ENCODE measurements at regions not wholly inside any gene's neighbourhood (a gene's known extent, or its start where the extent isn't known, plus 50 kb on each side); places are given as distances from the start of the nearest gene placed in this dataset.

- no peak for TF ChIP-seq EZH2 (IDR thresholded peaks at IDR 0.05; ENCODE audit: low read length)
- TF ChIP-seq, protein P1, sequence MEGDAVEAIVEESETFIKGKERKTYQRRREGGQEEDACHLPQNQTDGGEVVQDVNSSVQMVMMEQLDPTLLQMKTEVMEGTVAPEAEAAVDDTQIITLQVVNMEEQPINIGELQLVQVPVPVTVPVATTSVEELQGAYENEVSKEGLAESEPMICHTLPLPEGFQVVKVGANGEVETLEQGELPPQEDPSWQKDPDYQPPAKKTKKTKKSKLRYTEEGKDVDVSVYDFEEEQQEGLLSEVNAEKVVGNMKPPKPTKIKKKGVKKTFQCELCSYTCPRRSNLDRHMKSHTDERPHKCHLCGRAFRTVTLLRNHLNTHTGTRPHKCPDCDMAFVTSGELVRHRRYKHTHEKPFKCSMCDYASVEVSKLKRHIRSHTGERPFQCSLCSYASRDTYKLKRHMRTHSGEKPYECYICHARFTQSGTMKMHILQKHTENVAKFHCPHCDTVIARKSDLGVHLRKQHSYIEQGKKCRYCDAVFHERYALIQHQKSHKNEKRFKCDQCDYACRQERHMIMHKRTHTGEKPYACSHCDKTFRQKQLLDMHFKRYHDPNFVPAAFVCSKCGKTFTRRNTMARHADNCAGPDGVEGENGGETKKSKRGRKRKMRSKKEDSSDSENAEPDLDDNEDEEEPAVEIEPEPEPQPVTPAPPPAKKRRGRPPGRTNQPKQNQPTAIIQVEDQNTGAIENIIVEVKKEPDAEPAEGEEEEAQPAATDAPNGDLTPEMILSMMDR (optimal IDR thresholded peaks at IDR 0.05 in 1 of 3, IDR thresholded peaks at IDR 0.05 in 1 of 3, conservative IDR thresholded peaks at IDR 0.05 in 1 of 3; ENCODE audit: extremely low read depth in 1 of 3, insufficient read depth in 2 of 3, low read length in 3 of 3): no peak
- Histone ChIP-seq H3K9ac (ENCODE audit: control insufficient read depth, extremely low read depth, insufficient read depth, low read length) (no peak overlapping the region), H3K4me1 (ENCODE audit: control insufficient read depth, extremely low read depth, insufficient read depth, low read length) (no peaks in the 10 kb centered on the region), H3K9me3 (ENCODE audit: control insufficient read depth, low read depth, low read length) (peaks cover 2% of the 10 kb centered on the region), H3K4me3 (ENCODE audit: control insufficient read depth in 2 of 3, extremely low read depth in 1 of 3, insufficient read depth in 2 of 3, low read depth in 1 of 3, low read length in 3 of 3) (no peak overlapping the region), H3K27ac (ENCODE audit: control insufficient read depth, insufficient read depth, low read length) (no peak overlapping the region), H3K9me1 (ENCODE audit: control insufficient read depth, extremely low read depth, insufficient read depth, low read length) (no peaks in the 10 kb centered on the region), H4K20me1 (ENCODE audit: control insufficient read depth, extremely low read depth, insufficient read depth, low read length) (no peaks in the 10 kb centered on the region), H2AFZ (ENCODE audit: control insufficient read depth, low read length) (no peak overlapping the region), H3K79me2 (ENCODE audit: control insufficient read depth, insufficient read depth, low read length) (no peaks in the 10 kb centered on the region), H3K27me3 (ENCODE audit: control insufficient read depth, extremely low read depth, insufficient read depth, low read length) (no peaks in the 10 kb centered on the region), H3K4me2 (ENCODE audit: control insufficient read depth, extremely low read depth, insufficient read depth, low read depth, low read length) (no peak overlapping the region), H3K36me3 (ENCODE audit: control insufficient read depth in 2 of 2, extremely low read depth in 1 of 2, insufficient read depth in 2 of 2, low read length in 2 of 2) (no peaks in the 10 kb centered on the region)
- dilution Hi-C loops (cut with MboI; ENCODE audit: extremely low pct_ligation_motif_present, low sequenced_read_pairs): no loop called here
- no peak for DNase-seq (ENCODE audit: low read depth, low spot score)
- FAIRE-seq: no peak
Observed at GRCh38 chr1:242712248-242712647, 187.8 kb upstream of the PLD5 start.

- H4K20me1 ChIP-seq (ENCODE audit: control insufficient read depth, extremely low read depth, insufficient read depth, low read length): no peaks in the 10 kb centered on the region
- no peak overlapping the region for H3K27ac ChIP-seq (ENCODE audit: control insufficient read depth, insufficient read depth, low read length)
- no peaks in the 10 kb centered on the region for H3K27me3 ChIP-seq (ENCODE audit: control insufficient read depth, extremely low read depth, insufficient read depth, low read length)
- FAIRE-seq (no peak), DNase-seq (ENCODE audit: low read depth, low spot score) (no peak)
- peaks cover 2% of the 10 kb centered on the region for H3K9me3 ChIP-seq (ENCODE audit: control insufficient read depth, low read depth, low read length)
- TF ChIP-seq EZH2 (IDR thresholded peaks at IDR 0.05; ENCODE audit: low read length): no peak
- TF ChIP-seq, protein P1 (optimal IDR thresholded peaks at IDR 0.05 in 1 of 3, IDR thresholded peaks at IDR 0.05 in 1 of 3, conservative IDR thresholded peaks at IDR 0.05 in 1 of 3; ENCODE audit: extremely low read depth in 1 of 3, insufficient read depth in 2 of 3, low read length in 3 of 3): no peak
- no peak overlapping the region for H2AFZ ChIP-seq (ENCODE audit: control insufficient read depth, low read length)
- H3K4me1 ChIP-seq (ENCODE audit: control insufficient read depth, extremely low read depth, insufficient read depth, low read length): no peaks in the 10 kb centered on the region
- H3K4me3 ChIP-seq (ENCODE audit: control insufficient read depth in 2 of 3, extremely low read depth in 1 of 3, insufficient read depth in 2 of 3, low read depth in 1 of 3, low read length in 3 of 3): no peak overlapping the region
- no peak overlapping the region for H3K4me2 ChIP-seq (ENCODE audit: control insufficient read depth, extremely low read depth, insufficient read depth, low read depth, low read length)
- no peaks in the 10 kb centered on the region for H3K79me2 ChIP-seq (ENCODE audit: control insufficient read depth, insufficient read depth, low read length)
- dilution Hi-C loops (cut with MboI; ENCODE audit: extremely low pct_ligation_motif_present, low sequenced_read_pairs): no loop called here
- H3K9ac ChIP-seq (ENCODE audit: control insufficient read depth, extremely low read depth, insufficient read depth, low read length): no peak overlapping the region
- no peaks in the 10 kb centered on the region for H3K36me3 ChIP-seq (ENCODE audit: control insufficient read depth in 2 of 2, extremely low read depth in 1 of 2, insufficient read depth in 2 of 2, low read length in 2 of 2)
- no peaks in the 10 kb centered on the region for H3K9me1 ChIP-seq (ENCODE audit: control insufficient read depth, extremely low read depth, insufficient read depth, low read length)
Observed at GRCh38 chr1:242710847-242711246, 186.3 kb upstream of the PLD5 start.

All from keratinocyte (primary cell).